Activated CD4-positive, alpha-beta T cell treated with anti-CD3 and anti-CD28 coated beads, Interleukin-2, amount 10 ng/mL, durations not matched to agents 24 days and 14 days (primary cell): ENCODE measurements at regions not wholly inside any gene's neighbourhood (a gene's known extent, or its start where the extent isn't known, plus 50 kb on each side); places are given as distances from the start of the nearest gene placed in this dataset.
"Not testable (repeated sequence)": the region's sequence is repeated elsewhere in the genome, so short reads cannot be mapped to it uniquely, and the experiment has no call there.

Source experiments
- DNase-seq: peaks from one replicate; pipeline ENCODE4 v3.0.0; 2022
- H3K27ac Mint-ChIP-seq: one replicate; pipeline ENCODE4 v1.8.0; 2022; ENCODE audit warnings: mild to moderate bottlenecking, mixed read lengths
- H3K27me3 Mint-ChIP-seq: one replicate; pipeline ENCODE4 v1.8.0; 2022; ENCODE audit warnings: mixed read lengths
- H3K36me3 Mint-ChIP-seq: one replicate; pipeline ENCODE4 v1.8.0; 2022; ENCODE audit warnings: low read depth, mild to moderate bottlenecking, mixed read lengths
- H3K4me1 Mint-ChIP-seq: one replicate; pipeline ENCODE4 v1.8.0; 2021; ENCODE audit warnings: mixed read lengths
- H3K4me3 Mint-ChIP-seq: one replicate; pipeline ENCODE4 v1.8.0; 2022; ENCODE audit warnings: mild to moderate bottlenecking, moderate library complexity, mixed read lengths
- H3K9me3 Mint-ChIP-seq: one replicate; pipeline ENCODE4 v1.8.0; 2021; ENCODE audit warnings: mixed read lengths
- intact Hi-C: fragments of 100-400 bp; cut with micrococcal nuclease; formaldehyde crosslinking; loops from one replicate; pipeline ENCODE4 v1.15.1; 2023

DNA sequence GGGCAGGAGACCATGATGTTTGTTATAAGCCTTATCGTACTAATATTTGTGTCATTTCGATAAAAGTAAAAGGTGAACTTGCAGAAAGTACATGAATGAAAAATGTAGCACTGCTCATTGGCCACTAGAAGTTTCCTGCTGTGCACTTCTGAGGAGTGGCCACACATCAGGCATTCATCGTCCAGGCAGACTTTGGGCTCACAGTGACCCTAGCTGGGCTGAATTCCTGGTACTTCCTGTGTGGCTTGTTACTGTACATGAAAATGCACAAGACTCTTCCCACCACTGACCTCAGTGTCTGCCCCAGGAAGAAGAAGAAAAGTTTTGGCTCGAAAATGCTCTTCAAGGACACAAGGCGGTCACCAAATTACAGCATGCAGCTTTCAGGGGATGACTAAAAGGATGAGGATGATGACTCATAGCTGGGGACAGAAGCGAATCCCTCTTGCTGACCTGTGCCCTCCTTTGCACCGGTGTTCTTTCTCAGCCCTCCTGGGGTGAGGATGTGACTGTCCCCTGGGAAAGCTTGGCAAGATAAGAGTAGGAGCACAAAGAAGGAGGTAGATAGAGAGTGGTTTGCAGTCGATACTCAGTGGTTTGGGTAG is 252.4 kb upstream of the KAZN start:
- intact Hi-C loops = no loop called here
- H3K9me3 Mint-ChIP-seq = no peaks in the 10 kb centered on the region
- no peaks in the 10 kb centered on the region for H3K36me3 Mint-ChIP-seq

DNA sequence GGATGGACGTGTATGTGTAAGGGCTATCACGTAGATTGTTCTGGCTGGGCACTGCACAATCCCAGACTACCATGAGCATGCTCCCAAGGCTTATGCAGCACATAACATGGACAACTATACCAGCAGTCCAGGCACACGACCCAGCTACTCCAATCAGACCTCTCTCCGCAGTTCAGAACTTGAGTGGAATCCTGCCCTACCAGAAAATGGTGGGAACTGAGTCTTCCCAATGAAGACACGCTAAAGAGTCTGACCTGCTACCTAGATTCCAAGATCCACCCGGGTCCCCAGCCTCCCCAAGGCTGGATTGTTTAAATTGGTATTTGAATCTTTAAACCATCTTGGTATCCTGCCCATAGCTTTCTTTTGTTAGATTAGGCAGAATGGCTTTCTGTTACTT is 251.3 kb upstream of the KAZN start:
- no peak overlapping the region for H3K27ac Mint-ChIP-seq
- H3K4me1 Mint-ChIP-seq = no peaks in the 10 kb centered on the region
- H3K9me3 Mint-ChIP-seq = no peaks in the 10 kb centered on the region
- no peak for DNase-seq
- H3K4me3 Mint-ChIP-seq = no peak overlapping the region
- H3K27me3 Mint-ChIP-seq = no peaks in the 10 kb centered on the region
- no peaks in the 10 kb centered on the region for H3K36me3 Mint-ChIP-seq
- intact Hi-C loops = no loop called here

More for the DNA sequence above, 252.4 kb upstream of the KAZN start:
- no peak for DNase-seq
- Mint-ChIP-seq H3K27me3 (no peaks in the 10 kb centered on the region), H3K27ac (no peak overlapping the region), H3K4me1 (no peaks in the 10 kb centered on the region), H3K4me3 (no peak overlapping the region)

DNA sequence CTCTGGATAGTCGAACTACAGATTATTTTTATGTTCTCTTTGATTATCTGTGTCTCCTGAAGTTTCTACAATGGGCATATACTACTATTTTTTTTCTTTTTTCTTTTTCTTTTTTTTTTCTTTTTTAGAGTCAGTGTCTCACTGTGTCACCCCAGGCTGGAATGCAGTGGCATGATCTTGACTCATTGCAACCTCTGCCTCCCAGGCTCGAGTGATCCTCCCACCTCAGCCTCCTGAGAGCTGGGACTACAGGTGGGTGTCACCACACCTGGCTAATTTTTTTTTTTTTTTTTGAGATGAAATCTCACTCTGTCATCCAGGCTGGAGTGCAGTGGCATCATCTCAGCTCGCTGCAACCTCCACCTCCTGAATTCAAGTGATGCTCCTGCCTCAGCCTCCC is 250.7 kb upstream of the KAZN start:
- Mint-ChIP-seq H3K4me3 (no peak overlapping the region), H3K36me3 (no peaks in the 10 kb centered on the region), H3K27me3 (no peaks in the 10 kb centered on the region), H3K9me3 (no peaks in the 10 kb centered on the region), H3K27ac (no peak overlapping the region), H3K4me1 (no peaks in the 10 kb centered on the region)
- intact Hi-C loops = no loop called here
- no peak for DNase-seq

DNA sequence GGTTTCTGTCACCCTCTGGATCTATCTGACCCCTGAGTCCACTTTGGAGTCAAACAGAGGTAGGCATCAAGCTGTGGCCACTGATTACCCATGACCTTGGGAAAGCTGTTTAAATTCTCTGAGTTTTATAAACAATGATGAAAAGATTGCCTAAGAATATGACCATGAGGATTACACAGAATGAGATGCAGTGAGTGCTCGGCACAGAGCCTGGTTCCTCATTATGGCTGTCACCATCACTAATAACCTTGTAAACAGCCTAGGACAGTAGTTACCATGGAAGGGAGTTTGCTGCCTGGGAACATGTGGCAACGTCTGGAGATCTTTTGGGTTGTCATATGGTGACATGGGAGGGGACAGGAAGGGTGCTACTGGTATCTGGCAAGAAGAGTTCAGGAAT is 248.3 kb upstream of the KAZN start:
- H3K27ac Mint-ChIP-seq = no peak overlapping the region
- H3K4me3 Mint-ChIP-seq = no peak overlapping the region
- H3K27me3 Mint-ChIP-seq = no peaks in the 10 kb centered on the region
- no peaks in the 10 kb centered on the region for H3K36me3 Mint-ChIP-seq
- intact Hi-C loops = no loop called here
- no peaks in the 10 kb centered on the region for H3K4me1 Mint-ChIP-seq
- H3K9me3 Mint-ChIP-seq = no peaks in the 10 kb centered on the region
- DNase-seq = no peak

DNA sequence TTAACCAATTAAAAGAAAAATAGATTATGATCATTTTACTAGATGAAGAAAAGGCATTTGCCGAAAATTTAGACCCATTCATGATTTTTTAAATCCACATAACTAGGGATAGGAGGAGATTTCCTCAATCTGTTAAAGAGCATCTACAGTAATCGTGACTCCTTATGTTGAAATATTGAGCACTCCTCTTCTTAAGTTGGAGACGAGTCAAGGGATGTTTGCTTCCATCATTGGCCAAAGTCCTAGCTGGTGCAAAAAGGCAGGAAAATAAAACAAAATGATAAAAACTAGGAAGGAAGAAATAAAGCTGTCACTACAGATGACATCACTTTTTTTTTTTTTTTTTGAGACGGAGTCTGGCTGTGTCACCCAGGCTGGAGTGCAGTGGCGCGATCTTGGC is 245.6 kb upstream of the KAZN start:
- Mint-ChIP-seq H3K4me3 (no peak overlapping the region), H3K27ac (no peak overlapping the region)

DNA sequence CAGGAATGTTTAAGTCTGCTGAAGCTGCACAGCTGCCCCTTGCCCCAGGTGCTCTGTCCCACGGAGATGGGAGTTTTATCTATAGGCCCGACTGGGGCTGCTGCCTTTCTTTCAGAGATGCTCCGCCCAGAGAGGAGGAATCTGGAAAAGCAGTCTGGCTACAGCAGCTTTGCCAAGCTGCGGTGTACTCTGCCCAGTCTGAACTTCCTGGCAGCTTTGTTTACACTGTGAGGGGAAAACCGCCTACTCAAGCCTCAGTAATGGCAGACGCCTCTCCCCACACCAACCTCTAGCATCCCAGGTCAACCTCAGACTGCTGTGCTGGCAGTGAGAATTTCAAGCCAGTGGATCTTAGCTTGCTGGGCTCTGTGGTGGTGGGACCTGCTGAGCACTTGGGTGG is 237.5 kb upstream of the KAZN start:
- H3K4me3 Mint-ChIP-seq, H3K27me3 Mint-ChIP-seq, H3K36me3 Mint-ChIP-seq, H3K9me3 Mint-ChIP-seq, H3K4me1 Mint-ChIP-seq, DNase-seq, H3K27ac Mint-ChIP-seq, intact Hi-C loops: not testable (repeated sequence)

More for the DNA sequence above, 245.6 kb upstream of the KAZN start:
- Mint-ChIP-seq H3K36me3 (no peaks in the 10 kb centered on the region), H3K4me1 (no peaks in the 10 kb centered on the region), H3K27me3 (no peaks in the 10 kb centered on the region), H3K9me3 (no peaks in the 10 kb centered on the region)
- intact Hi-C loops = no loop called here
- DNase-seq = no peak

DNA sequence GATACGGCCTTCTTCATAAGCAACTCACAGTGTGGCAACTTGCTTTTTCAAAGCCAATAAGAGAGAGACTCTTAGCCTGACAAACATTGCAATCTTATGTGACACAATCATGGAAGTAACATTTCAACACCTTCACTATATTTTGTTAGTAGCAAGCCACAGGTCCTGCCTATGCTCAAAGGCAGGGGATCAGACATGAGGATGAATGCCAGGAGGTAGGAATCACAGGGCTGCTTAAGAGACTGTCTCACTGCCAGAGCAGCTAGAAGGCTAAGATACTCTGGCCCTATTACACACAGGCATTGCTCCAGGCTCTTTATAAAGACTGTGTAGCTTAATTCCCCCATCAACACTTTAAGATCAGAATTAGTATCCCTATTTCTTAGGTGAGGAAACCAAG is 236.2 kb upstream of the KAZN start:
- DNase-seq = no peak
- H3K27ac Mint-ChIP-seq = no peak overlapping the region
- intact Hi-C loops = no loop called here
- H3K27me3 Mint-ChIP-seq = no peaks in the 10 kb centered on the region
- no peaks in the 10 kb centered on the region for H3K4me1 Mint-ChIP-seq
- no peaks in the 10 kb centered on the region for H3K36me3 Mint-ChIP-seq
- no peaks in the 10 kb centered on the region for H3K9me3 Mint-ChIP-seq
- no peak overlapping the region for H3K4me3 Mint-ChIP-seq

DNA sequence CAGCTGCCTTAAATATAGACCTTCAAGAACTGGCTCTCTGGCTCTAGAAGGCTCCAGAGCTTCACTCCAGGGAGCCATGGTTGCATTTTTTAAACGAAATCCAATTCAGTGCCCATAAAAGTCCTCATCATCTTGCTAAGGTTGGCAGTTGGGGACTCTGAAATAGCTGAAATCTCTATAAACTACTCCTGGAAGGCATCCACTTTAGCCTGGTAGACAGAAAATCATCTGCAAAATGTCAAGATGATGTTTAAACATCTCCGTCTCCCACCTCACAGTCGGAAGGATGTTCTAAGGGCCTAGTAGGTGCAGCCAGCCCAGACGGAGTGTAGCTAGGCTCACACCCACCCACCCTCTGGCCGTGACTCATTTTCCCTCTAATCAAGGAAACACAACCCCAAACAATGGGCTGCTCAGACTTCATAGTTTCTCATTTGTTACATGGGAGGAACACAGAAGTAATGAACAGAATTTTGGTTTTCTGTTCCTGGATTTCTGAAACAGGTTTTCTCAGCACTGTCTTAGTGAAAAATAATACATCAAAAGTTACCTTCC is 235.4 kb upstream of the KAZN start:
- DNase-seq = no peak
- intact Hi-C loops = no loop called here
- Mint-ChIP-seq H3K9me3 (no peaks in the 10 kb centered on the region), H3K4me3 (no peak overlapping the region), H3K36me3 (no peaks in the 10 kb centered on the region), H3K27ac (no peak overlapping the region), H3K27me3 (no peaks in the 10 kb centered on the region), H3K4me1 (no peaks in the 10 kb centered on the region)

DNA sequence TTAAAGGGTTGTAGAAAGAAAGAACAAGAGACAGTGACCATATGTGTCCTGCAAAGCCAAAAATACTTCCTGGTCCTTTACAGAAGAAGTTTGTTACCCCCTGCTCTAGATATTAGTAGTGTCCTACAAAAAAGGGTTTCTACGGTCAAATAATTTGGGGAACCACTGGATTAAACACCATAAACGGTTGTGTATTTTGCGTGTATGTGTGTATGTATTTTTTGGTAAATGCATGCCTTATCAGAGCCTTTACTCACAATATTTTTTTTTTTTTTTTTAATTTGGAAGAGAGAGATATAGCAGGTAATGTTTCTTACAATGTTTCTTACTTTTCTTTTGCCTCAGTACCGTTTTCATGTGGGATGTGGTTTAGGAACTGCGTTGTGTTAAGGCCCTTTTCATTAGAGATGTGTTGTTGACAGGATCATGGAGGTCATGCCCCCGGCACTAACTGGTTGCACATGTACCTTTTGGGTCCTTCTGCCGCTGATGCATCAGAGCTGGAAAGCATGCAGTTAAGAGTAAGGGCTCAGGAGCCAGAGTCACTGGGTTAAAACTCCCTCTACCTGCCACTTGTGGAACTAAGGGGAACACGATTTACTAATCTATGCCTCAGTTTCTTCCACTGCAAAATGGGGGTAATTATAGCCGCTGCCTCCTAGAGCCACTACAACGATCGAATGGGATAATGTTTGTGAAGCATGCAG is 234.6 kb upstream of the KAZN start:
- Mint-ChIP-seq H3K4me1 (no peaks in the 10 kb centered on the region), H3K9me3 (no peaks in the 10 kb centered on the region), H3K27ac (no peak overlapping the region), H3K36me3 (no peaks in the 10 kb centered on the region), H3K27me3 (no peaks in the 10 kb centered on the region), H3K4me3 (no peak overlapping the region)
- intact Hi-C loops = no loop called here
- DNase-seq = no peak

DNA sequence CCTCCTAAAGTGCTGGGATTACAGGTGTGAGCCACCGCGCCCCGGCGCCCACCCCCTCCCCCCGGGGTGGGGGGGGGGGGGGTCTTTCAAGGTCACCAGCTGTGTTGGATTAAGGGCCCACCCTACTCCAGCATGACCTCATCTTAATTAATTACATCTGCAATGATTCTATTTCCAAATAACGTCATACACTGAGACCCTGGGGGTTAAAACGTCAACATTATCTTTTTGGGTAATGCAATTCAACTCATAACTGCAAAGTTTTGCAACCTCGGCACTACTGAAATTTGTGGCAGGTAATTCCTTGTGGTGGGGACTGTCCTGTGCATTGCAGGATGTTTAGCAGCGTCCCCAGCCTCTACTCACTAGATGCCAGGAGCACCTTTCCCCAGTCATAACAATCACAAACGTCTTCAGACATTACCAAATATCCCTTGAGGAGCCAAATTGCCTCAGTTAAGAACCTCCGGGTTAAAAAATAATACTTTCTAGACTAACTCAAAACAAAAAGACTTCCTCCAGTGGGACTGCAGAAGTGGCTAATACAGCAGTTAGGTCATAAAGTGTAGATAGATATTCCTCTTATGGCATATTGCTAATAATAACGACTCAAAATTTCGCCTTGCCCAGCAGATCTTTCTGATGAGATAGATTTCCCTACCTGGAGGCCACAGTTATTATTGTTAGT is 233.0 kb upstream of the KAZN start:
- H3K9me3 Mint-ChIP-seq = no peaks in the 10 kb centered on the region
- DNase-seq = no peak
- H3K4me1 Mint-ChIP-seq = no peaks in the 10 kb centered on the region
- H3K27ac Mint-ChIP-seq = no peak overlapping the region
- H3K36me3 Mint-ChIP-seq = no peaks in the 10 kb centered on the region
- H3K27me3 Mint-ChIP-seq = no peaks in the 10 kb centered on the region
- H3K4me3 Mint-ChIP-seq = no peak overlapping the region
- intact Hi-C loops = no loop called here

DNA sequence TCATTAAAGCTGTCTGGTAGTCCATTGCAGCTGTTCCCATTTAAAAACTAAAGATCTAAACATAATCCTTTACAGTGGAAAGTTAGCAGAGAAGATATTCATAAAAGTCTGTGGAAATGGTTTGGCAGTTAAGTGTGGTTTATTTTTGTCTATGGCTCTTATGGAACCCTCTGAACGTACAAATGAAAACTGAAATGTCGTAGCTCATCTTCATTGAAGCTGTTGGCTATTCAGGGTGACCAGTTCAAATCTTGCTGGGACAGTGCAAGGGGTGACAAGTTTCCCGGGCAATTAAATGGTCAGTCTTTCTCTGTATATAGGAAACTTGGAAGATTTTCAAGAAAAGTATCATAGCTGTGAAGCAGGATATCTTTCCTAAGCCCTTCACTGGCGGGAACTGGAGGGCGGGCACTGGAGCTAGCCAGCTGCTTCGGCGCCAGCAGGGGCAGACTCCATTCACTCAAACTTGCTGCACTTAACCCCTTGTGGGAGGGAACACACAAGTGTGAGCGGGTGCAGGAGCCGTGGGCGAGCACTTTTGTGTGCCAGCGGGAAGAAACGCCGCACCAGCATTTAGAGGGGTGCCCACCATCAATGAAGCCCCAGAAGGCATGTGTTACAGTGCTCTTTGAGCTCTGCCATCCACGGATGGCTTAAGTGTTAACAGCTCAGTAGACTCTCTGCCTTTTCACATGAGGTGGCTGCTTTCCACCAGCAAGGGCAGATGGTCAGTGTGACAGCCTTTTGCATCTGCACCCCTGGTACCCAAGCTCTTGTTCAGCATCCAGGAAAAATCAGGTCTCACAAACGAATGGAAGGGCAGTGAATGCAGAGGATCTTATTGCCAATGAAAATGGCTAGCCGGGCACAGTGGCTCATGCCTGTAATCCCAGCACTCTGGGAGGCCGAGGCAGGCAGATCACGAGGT is 232.1 kb upstream of the KAZN start:
- Mint-ChIP-seq H3K27ac (no peak overlapping the region), H3K4me1 (no peaks in the 10 kb centered on the region), H3K36me3 (no peaks in the 10 kb centered on the region), H3K4me3 (no peak overlapping the region), H3K27me3 (no peaks in the 10 kb centered on the region), H3K9me3 (no peaks in the 10 kb centered on the region)
- intact Hi-C loops = no loop called here
- DNase-seq = no peak

DNA sequence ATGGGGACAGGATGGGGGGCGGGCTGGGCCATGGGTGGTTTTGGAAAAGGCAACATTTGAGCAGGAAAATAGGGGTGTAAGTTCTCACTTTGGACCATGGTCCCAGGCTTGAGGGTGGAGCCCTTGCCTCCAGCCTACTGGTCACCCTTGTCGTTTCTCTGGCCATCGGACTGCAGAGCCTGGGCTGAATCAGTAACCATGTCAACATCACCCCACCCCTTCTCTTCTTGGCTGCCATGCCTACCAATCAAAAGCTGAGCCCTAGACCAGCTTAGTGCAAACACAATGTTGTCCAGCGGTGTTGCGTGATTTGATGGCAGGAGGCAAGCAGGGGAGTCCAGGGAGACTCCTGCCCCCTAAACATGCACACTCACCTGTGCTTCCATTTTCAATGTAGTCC is 231.0 kb upstream of the KAZN start:
- no peak overlapping the region for H3K4me3 Mint-ChIP-seq
- no peaks in the 10 kb centered on the region for H3K4me1 Mint-ChIP-seq
- H3K27ac Mint-ChIP-seq = no peak overlapping the region
- H3K36me3 Mint-ChIP-seq = no peaks in the 10 kb centered on the region
- intact Hi-C loops = no loop called here
- DNase-seq = no peak
- no peaks in the 10 kb centered on the region for H3K9me3 Mint-ChIP-seq
- H3K27me3 Mint-ChIP-seq = no peaks in the 10 kb centered on the region

DNA sequence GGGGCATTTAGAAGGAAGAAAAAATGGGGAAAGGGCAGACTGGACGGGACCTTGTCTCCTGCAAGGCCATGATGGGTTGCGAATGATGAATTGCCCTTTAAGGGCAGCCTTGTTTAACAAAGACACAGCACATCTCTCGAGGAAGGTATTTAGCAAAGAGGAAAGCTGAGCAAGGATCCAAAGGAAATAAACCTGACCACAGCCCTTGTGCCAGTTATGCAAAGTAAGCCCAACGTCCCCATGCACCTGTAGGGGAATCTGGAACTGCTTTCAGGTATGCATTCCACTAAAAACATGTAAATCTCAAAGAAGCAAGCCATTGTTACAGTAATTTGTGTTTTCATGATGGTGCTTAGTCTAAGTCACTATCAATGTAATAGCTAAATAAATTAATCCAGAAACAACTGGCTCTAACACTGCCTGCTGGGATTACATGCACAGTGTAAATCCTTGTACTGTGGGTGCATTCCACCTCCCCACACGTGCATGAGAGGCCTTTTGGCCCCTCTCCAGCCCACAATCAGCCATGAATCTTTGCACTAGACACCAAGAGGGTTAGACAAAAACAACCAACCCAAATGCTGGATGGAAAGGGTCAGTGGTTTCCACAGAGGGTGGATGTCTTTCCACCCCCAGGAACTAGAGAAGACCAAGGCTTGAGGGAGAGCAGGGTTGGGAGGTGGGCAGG is 228.8 kb upstream of the KAZN start:
- H3K9me3 Mint-ChIP-seq = no peaks in the 10 kb centered on the region
- no peak overlapping the region for H3K27ac Mint-ChIP-seq
- intact Hi-C loops = no loop called here
- no peaks in the 10 kb centered on the region for H3K36me3 Mint-ChIP-seq
- H3K4me1 Mint-ChIP-seq = no peaks in the 10 kb centered on the region
- DNase-seq = no peak
- H3K27me3 Mint-ChIP-seq = no peaks in the 10 kb centered on the region
- no peak overlapping the region for H3K4me3 Mint-ChIP-seq
